ENCODE measurements at regions not wholly inside any gene's neighbourhood (a gene's known extent, or its start where the extent isn't known, plus 50 kb on each side); places are given as distances from the start of the nearest gene placed in this dataset.

DNA sequence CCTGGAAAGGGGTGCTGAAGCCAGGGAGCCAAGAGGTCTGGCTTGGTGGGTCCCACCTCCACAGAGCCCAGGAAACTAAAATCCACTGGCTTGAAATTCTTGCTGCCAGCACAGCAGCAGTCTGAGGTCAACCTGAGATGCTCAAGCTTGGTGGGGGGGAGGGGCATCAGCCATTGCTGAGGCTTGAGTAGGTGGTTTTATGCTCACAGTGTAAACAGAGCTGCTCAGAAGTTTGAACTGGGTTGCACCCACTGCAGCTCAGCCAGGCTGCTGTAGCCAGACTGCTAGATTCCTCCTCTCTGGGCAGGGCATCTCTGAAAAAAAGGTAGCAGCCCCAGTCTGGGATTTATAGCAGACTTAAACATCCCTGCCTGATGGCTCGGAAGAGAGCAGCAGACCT, 55.5 kb upstream of the FBXL17 start:
- no peak for DNase-seq

DNA sequence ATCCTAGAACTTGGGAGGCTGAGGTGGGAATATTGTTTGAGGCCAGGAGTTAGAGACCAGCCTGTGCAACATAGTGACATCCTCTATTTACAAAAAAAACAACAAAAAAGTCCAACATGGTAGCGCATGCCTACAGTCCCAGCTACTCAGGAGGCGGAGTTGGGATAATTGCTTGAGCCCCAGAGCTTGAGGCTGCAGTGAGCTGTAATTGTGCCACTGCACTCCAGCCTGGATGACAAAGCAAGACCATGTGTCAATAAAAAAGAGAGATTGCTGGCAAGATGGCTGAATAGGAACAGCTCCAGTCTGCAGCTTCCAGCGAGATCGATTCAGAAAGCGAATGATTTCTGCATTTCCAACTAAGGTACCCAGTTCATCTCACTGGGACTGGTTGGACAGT, 54.8 kb upstream of the FBXL17 start:
- DNase-seq: no peak

GRCh38 chr5:108433600-108433999, 51.7 kb upstream of the FBXL17 start:
- DNase-seq: no peak

DNA sequence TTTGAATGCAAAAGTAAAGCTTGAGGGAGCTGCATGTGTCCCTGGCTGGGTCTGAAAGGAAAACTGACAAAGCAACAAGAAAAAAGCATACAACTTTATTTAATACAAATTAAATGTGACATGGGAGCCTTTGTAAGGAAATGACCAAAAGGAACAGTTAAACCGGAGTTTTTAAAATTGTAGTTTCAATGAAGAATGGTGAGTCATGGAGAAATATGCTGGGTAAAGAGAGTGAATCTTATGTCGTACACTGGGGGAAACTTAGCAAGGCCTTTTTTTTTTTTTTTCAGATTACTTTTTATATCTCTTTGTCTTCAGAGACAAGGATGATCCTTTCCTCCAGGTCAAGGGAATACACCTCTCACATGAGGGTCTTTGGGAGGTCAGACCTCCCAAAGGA, 50.1 kb upstream of the FBXL17 start:
- DNase-seq: no peak
